HEK293 (cell line): ENCODE measurements at regions not wholly inside any gene's neighbourhood (a gene's known extent, or its start where the extent isn't known, plus 50 kb on each side); places are given as distances from the start of the nearest gene placed in this dataset.

ENCODE experiments used
- CTCF ChIP-seq: fragments of 450-650 bp; formaldehyde crosslinking; IDR thresholded peaks from 2 replicates; pipeline ENCODE4 v1.5.1; 2016; ENCODE audit warnings: missing biosample characterization, missing genetic modification characterization
- GLI2 ChIP-seq: fragments of 450-650 bp; formaldehyde crosslinking; IDR thresholded peaks from 2 replicates; pipeline ENCODE4; 2017; ENCODE audit warnings: missing biosample characterization, missing genetic modification characterization, low read depth, borderline replicate concordance
- GLIS1 ChIP-seq: fragments of 450-650 bp; formaldehyde crosslinking; IDR thresholded peaks from 2 replicates; pipeline ENCODE4 v1.5.1; 2016; ENCODE audit warnings: missing biosample characterization, missing genetic modification characterization
- ZFP41 ChIP-seq: fragments of 450-650 bp; formaldehyde crosslinking; IDR thresholded peaks from 2 replicates; pipeline ENCODE4 v1.5.1; 2016; ENCODE audit warnings: missing biosample characterization, missing genetic modification characterization, borderline replicate concordance
- ZNF138 ChIP-seq: fragments of 450-650 bp; formaldehyde crosslinking; IDR thresholded peaks from 2 replicates; pipeline ENCODE4 v1.5.1; 2016; ENCODE audit warnings: missing biosample characterization, missing genetic modification characterization, borderline replicate concordance
- ZNF184 ChIP-seq: fragments of 450-650 bp; IDR thresholded peaks from 2 replicates; pipeline ENCODE4 v1.5.1; 2018; ENCODE audit warnings: missing biosample characterization, mild to moderate bottlenecking, missing genetic modification characterization
- ZNF664 ChIP-seq: fragments of 450-650 bp; formaldehyde crosslinking; IDR thresholded peaks from 2 replicates; pipeline ENCODE4 v1.5.1; 2016; ENCODE audit warnings: missing biosample characterization, missing genetic modification characterization
- ZNF707 ChIP-seq: fragments of 450-650 bp; formaldehyde crosslinking; IDR thresholded peaks from 2 replicates; pipeline ENCODE4 v1.5.1; 2016; ENCODE audit warnings: missing biosample characterization, missing genetic modification characterization
- TF ChIP-seq, protein P1 (sequence below): fragments of 450-650 bp; formaldehyde crosslinking; IDR thresholded peaks from 2 replicates; pipeline ENCODE4 v1.5.1; 2016; ENCODE audit warnings: missing biosample characterization, missing genetic modification characterization
- TF ChIP-seq, protein P2 (sequence below): fragments of 450-650 bp; formaldehyde crosslinking; IDR thresholded peaks from 2 replicates; pipeline ENCODE4 v1.5.1; 2016; ENCODE audit warnings: missing biosample characterization, missing genetic modification characterization

DNA sequence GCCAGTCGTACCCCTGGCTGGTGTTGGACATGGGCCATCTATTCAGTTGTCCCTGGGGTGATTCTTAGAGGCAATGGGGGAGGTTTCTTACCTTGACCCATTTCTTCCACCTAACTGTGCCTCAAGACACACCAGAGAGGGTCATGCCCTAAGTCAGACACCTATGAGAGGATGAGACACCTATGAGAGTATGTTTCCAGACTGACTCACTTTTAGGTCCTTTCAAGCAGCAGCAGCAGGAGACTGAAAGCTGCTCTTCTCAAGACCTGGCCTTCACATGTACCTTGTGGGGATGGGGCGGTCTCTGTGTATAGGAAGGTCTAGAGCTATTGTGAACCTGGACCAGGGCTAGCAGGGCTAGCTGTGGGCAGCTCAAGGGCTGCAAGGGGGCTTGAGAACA lies 130.1 kb downstream of the TENT4A start:
- no peak for TF ChIP-seq GLI2
- no peak for TF ChIP-seq ZFP41
- TF ChIP-seq ZNF707 = no peak
- TF ChIP-seq GLIS1 (tag by site-specific recombination) = no peak
- TF ChIP-seq CTCF (tag by site-specific recombination) = no peak
- TF ChIP-seq, protein P1, sequence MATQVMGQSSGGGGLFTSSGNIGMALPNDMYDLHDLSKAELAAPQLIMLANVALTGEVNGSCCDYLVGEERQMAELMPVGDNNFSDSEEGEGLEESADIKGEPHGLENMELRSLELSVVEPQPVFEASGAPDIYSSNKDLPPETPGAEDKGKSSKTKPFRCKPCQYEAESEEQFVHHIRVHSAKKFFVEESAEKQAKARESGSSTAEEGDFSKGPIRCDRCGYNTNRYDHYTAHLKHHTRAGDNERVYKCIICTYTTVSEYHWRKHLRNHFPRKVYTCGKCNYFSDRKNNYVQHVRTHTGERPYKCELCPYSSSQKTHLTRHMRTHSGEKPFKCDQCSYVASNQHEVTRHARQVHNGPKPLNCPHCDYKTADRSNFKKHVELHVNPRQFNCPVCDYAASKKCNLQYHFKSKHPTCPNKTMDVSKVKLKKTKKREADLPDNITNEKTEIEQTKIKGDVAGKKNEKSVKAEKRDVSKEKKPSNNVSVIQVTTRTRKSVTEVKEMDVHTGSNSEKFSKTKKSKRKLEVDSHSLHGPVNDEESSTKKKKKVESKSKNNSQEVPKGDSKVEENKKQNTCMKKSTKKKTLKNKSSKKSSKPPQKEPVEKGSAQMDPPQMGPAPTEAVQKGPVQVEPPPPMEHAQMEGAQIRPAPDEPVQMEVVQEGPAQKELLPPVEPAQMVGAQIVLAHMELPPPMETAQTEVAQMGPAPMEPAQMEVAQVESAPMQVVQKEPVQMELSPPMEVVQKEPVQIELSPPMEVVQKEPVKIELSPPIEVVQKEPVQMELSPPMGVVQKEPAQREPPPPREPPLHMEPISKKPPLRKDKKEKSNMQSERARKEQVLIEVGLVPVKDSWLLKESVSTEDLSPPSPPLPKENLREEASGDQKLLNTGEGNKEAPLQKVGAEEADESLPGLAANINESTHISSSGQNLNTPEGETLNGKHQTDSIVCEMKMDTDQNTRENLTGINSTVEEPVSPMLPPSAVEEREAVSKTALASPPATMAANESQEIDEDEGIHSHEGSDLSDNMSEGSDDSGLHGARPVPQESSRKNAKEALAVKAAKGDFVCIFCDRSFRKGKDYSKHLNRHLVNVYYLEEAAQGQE = no peak
- no peak for TF ChIP-seq ZNF664 (tag by site-specific recombination)
- TF ChIP-seq ZNF138 = no peak
- TF ChIP-seq, protein P2, sequence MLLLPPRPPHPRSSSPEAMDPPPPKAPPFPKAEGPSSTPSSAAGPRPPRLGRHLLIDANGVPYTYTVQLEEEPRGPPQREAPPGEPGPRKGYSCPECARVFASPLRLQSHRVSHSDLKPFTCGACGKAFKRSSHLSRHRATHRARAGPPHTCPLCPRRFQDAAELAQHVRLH = no peak
- no peak for TF ChIP-seq ZNF184 (tag by site-specific recombination)
